ENCODE measurements at regions not wholly inside any gene's neighbourhood (a gene's known extent, or its start where the extent isn't known, plus 50 kb on each side); places are given as distances from the start of the nearest gene placed in this dataset.

GRCh38 chr10:57890691-57891090 is 377.0 kb downstream of the IPMK start:
- TF ChIP-seq EP300 (IDR thresholded peaks at IDR 0.05) (no peak), CTCF (IDR thresholded peaks at IDR 0.05) (no peak), POLR2A (IDR thresholded peaks at IDR 0.05) (no peak), POLR2AphosphoS5 (IDR thresholded peaks at IDR 0.05) (no peak)

All from sigmoid colon (tissue), 4 donors.